Stimulated activated CD4-positive, alpha-beta T cell treated with anti-CD3 and anti-CD28 coated beads, Interleukin-15, amount 100 ng/mL, for 24 hours (primary cell): ENCODE measurements at regions not wholly inside any gene's neighbourhood (a gene's known extent, or its start where the extent isn't known, plus 50 kb on each side); places are given as distances from the start of the nearest gene placed in this dataset.

Experiments used
- DNase-seq: peaks from one replicate; pipeline ENCODE4 v3.0.0-alpha.2; 2020

DNA sequence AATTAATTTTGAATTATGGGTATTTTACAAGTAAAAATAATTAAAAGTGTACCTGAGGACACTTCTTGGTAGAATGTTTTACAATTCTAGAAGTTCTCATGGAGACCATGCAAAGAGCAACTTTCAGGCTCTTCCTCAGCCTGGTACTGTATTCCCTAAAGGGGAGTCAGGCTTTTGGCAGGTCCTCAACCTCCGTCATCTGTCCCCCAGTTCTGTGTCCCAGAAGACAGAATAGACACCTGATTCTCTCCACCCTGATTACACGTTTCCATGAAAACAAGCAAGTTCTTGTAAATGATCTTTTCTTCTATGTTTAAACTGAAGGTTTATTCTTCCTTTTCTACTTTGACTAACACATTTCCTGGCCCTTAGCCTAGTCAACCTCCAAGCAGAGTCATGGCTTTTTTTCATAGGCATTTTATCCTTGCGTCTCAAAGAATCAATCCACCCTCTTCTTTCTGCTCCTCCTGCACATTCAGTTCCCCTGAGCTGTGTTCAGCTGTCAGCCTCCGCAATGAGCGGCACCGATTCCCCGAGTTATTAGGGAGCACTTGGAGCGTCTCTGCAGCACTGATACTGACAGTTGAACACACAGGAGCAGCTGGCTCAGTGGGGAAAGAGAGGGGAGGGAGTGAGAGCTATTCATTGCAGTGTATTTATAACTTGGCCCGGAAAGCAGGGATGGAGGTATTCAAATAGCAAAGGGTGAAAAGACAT lies 1082.4 kb upstream of the MAP3K7 start:
- DNase-seq: no peak

DNA sequence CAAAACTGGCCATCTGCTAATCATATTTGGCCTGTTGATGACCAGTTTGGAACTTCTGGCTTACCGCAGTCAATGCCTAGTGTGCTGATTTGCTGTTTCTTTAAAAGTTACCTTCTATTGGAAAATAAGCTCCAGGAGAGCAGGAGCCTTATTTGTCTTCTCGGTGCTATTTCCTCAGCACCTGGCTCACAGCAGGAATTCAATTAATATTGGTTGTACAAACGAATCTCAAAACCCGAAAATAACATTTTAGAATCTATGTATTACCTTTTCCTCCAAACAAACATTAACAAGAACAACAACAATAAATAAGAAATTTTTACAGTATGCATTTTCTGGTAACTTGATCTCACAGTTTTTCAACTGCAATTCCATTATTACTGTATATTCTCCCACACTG lies 1080.7 kb upstream of the MAP3K7 start:
- DNase-seq: no peak

GRCh38 chr6:91664327-91664959 lies 1077.6 kb upstream of the MAP3K7 start:
- DNase-seq: no peak

- no peak for DNase-seq
Measured at GRCh38 chr6:91660893-91661292, 1074.0 kb upstream of the MAP3K7 start.

- no peak for DNase-seq
Measured at GRCh38 chr6:91659891-91660290, 1073.0 kb upstream of the MAP3K7 start.

GRCh38 chr6:91654793-91655192 lies 1067.9 kb upstream of the MAP3K7 start:
- no peak for DNase-seq

DNA sequence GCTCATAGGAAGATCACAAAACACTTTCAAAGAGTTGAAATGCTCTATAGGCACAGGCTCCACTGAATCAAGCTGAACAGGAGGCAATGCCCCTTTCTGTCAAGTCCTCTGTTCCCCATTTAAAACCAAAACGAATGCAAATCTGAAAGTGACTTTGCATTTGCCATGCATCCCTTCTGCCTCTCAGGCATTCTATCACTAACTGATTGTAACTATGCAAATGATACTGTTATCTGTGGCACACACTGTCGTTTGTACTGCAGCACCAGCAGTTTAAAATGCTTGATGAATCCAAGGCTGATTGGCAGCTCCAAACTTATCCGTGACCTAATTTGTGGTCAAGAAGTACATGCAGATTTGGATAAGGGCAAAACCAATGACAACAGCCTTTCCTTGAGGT lies 1067.5 kb upstream of the MAP3K7 start:
- no peak for DNase-seq

DNA sequence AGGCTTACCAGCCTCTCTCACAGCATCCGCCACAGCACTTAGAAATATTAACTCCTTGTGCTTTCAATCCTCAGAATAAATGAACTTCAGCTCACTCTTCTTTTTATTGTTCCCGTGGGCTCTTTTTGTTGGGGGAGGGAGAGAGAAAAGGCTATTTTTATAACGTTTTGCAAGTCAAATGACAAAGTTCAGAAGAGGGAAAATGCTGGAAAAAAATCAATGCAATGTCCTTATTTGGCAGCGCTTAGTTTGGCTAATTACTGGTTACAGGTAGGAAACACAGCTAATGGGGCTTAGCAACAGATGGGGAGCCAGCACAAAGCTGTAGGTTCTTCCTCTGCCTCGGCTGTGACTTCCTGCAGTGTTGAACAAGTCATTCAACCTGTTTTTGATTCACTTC lies 1067.0 kb upstream of the MAP3K7 start:
- DNase-seq: no peak

- no peak for DNase-seq
Measured at GRCh38 chr6:91653076-91653723, 1066.3 kb upstream of the MAP3K7 start.

- no peak for DNase-seq
Measured at GRCh38 chr6:91646649-91647048, 1059.8 kb upstream of the MAP3K7 start.

DNA sequence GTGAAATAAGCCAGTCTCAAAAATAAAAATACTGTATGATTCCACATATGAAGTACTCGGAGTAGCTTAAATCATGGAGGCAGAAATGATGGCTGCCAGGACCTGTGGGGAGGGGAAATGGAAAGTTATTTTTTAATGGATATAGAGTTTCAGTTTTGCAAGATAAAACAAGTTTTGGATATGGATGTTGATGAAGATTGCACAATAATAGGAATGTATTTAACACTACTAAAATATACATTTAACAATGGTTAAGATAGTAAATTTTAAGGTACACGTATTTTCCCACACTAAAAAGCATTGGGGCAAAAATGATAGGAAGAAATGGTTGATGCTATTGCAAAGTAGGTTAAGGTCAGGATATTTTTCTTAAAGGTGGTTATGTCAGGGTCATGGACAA lies 1058.9 kb upstream of the MAP3K7 start:
- DNase-seq: no peak

GRCh38 chr6:91637217-91637616 lies 1050.3 kb upstream of the MAP3K7 start:
- no peak for DNase-seq

GRCh38 chr6:91634791-91635190 lies 1047.9 kb upstream of the MAP3K7 start:
- no peak for DNase-seq

DNA sequence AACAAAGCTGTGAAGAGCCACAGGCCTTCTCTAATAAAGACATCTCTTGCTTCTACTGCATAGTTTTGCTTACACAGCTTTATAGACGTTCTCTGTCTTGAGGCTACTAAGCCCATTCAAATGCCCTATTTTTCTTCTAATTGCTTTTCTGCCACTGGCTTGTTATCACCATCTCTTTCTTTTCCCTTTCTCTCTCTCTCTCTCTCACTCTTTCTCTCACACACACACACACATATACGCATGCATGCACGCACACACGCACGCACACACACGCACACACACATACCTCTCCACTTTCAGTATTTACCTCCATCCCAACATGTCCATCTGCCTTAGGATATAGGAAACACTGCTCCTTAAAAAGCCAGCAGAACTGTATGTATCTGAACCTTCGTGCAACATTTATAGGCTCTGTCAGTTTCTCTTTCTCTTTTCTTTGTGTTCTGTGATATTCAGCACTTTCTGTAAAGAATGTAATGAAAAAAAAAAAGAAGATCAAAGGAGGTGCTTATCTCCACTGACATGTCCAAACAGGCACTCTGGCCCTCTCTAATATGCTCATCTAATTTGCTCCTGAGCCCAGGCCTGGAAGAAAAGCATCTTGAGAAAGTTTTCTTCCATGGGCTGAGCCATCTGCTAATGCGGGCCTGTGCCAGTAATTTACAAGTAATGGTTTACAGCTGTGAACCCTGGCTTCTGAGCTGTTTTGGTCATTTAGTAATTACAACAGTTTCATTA lies 1046.7 kb upstream of the MAP3K7 start:
- no peak for DNase-seq

DNA sequence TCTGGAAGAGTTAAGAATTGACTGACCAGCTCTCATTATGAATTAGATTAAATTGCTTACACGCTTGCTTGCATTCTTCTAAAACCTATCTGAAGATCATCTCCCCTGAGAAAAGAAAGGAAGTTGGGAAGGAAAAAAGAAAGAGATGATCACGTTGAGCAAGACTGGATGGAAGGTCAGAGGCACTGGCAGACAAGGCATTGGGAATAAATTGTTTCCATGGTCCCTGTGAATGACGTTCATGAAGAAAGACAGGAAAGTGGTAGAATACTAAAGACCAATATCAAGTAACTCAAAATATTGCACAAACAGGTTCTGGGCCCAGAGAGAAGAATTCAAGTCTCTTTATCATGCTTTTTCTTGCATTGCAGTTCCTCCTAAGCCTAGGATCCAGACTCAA lies 1045.4 kb upstream of the MAP3K7 start:
- no peak for DNase-seq

- no peak for DNase-seq
Measured at GRCh38 chr6:91631227-91631626, 1044.4 kb upstream of the MAP3K7 start.

GRCh38 chr6:91626911-91627310 lies 1040.0 kb upstream of the MAP3K7 start:
- DNase-seq: no peak

DNA sequence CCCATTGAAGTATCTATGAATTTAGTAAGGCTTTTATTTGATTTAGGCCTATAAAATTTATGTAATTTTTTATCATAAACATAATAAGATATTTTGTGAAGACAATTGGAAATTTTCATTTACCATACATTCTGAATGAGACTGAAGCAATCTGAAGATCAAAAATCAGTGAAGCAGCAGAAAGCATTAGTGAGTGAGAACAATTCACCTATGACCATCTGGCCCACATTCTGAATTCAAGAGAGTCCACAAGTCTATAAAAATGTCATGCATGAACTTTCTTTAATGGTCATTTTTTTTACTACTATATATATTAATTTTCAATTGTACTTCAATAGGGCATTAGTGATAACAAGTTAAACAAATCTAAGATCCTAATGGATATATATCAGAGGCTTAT lies 1026.6 kb upstream of the MAP3K7 start:
- no peak for DNase-seq

DNA sequence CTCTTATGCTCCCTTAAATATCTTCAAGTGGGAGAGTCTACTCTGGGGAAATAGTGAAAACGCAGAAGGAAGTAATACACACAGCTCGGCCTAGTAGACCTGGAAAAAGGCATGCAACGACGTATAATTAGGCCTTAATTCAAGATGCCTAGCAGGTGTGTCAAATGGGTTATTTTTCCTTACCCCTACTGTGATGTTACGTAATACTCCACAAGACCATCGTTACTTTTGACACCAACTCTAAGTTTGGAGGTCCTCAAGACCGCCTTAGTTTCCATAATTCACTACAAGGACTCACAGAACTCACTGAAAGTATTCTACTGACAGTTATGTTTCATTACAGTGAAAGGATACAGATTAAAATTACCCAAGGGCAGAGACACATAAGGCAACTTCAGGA lies 1024.3 kb upstream of the MAP3K7 start:
- no peak for DNase-seq

- DNase-seq: no peak
Measured at GRCh38 chr6:91608428-91608827, 1021.6 kb upstream of the MAP3K7 start.

DNA sequence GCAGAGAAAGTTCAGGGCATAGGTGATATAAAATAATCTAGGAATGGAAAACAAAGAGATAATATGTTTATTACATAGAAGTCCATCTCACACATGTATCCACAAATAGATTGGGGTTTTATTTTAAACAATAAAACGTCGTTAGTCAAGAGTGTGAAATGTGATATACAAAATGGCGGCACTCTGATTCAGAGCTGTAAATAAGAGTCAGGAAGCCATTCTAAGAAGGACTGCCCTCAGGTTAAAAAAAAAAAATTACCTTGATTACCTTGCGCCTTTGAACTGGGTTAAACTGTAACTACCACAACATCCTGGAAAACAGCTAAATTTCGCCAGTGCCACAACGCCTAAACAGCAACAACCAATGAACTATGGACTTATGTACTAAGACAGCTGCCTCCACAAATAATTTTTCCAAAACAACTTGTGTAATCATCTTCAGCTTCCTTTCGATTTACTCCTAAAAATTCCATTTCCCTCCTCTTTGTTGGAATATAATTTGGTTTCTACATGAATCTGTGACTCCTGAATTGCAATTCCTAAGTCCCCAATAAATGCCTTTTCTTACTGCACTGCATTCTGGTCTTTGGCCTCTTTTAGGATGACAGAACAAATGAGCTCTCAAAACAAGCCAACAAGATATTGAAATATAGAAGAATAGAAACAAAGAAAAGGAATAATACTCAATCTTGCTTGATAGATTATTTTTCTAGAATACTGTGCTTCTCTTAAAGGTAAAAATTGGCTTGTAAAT lies 1019.5 kb upstream of the MAP3K7 start:
- no peak for DNase-seq

GRCh38 chr6:91600561-91600960 lies 1013.7 kb upstream of the MAP3K7 start:
- no peak for DNase-seq

DNA sequence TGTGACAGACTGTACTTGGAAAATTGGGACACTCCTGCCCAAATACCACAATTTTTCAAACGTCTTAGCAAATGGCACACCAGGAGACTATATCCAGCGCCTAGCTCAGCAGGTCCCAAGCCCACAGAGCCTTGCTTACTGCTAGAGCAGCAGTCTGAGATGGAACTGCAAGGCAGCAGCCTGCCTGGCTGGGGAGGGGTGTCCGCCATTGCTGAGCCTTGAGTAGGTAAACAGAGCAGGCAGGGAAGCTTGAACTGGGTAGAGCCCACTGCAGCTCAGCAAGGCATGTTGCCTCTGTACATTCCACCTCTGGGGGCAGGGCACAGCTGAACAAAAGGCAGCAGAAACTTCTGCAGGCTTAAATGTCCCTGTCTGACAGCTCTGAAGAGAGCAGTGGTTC lies 1003.3 kb upstream of the MAP3K7 start:
- DNase-seq: no peak
